ENCODE measurements at regions not wholly inside any gene's neighbourhood (a gene's known extent, or its start where the extent isn't known, plus 50 kb on each side); places are given as distances from the start of the nearest gene placed in this dataset.

GRCh38 chr20:51091406-51092195 is 68.7 kb upstream of the KCNG1 start:
- DNase-seq, result no peak

DNA sequence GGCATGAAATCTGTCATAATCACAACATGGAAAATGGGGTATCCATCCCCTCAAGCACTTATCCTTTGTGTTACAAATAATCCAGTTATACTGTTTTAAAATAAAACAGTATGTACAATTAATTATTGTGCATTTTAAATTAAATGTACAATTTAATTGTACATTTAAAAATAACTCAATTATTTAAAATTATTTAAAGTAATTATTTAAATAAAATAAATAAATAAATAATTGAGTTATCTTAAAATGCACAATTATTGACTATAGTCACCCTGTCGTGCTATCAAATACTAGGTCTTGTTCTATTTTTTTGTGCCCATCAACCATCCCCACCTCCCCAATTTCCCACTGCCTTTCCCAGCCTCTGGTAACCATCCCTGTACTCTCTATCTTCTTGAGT is 66.9 kb upstream of the KCNG1 start:
- DNase-seq, result no peak

DNA sequence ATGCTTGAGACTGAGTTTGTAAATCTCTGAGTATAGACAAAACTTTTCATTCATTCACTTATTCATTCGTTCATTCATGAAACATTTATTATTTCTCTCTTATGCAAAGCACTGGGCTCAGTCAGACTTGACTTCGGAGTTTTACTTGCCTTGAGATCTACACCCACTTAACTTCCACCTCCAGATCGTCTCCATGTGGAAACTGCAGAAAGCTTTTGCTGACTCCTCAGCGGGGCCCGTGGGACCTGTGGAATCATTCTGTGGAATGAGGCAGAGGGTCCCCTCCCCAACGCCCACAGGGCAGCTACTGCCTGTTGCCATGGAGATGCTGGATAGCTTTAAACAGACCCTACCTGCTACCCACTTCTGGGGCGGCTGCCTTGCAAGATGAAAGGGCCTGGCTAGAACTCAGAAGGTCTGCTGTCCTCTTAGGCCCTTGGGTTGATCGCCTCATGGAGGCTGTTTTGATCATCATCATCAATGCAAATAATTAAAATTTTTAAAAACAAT is 66.4 kb upstream of the KCNG1 start:
- DNase-seq, result no peak

GRCh38 chr20:51087266-51087665 is 64.4 kb upstream of the KCNG1 start:
- DNase-seq, result no peak

GRCh38 chr20:51085769-51086168 is 62.9 kb upstream of the KCNG1 start:
- DNase-seq, result no peak

GRCh38 chr20:51084593-51085377 is 61.9 kb upstream of the KCNG1 start:
- DNase-seq, result no peak

DNA sequence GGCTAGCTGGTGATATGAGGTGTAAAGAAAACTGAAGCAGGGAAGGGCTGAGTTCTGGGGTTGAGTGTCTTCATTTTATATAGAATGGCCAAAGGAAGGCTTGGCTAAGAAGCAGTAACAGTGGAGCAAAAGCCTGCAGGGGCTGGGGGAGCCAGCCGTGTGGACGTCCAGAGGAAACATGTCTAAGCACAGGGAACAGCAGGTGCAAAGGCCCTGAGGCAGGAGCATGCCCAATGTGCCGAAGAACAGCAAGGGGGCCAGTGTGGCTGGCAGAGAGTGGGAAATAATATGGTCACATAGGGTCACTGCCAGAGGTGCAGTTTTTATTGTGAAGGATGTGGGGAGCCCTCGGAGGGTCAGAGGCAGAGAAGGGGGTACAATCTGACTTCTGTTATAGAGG is 60.5 kb upstream of the KCNG1 start:
- no peak for DNase-seq

DNA sequence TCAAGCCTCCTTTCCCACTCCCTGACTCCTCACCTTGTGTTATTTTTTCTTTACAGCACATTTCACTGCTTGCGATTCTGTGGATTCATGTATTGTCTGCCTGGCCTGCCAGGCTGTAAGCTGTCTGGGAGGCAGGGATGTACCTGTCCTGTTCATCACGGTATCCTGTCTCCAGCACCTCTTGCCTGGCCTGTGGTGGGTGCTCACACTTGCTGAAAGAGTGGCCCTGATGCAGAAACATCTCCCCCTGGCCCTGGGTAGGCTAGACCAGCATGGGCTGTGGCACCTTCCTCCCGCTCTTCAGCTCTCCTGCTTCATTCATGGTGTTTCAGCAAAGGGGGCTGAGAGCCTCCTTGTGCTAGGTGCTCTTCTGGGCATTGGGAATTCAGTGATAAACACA is 60.1 kb upstream of the KCNG1 start:
- DNase-seq, result no peak

DNA sequence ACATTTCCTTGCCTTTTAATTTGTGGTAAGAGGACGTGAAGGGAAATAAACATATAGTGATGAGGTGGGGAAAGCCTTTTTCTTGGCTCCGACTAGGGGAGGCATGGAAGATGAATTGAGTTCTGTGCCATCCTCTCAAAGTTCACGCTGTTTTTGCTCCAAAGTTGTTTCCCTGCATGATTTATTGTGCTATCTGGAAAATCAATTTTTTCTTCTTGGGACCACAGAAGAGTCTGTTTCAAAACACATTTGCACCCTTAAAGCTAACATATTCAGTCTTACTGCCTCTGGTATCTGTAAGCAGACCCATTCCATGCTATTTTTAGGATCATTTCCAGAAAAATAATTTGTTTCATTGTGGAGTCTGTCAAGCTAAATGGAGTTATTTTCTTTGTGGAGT is 57.6 kb upstream of the KCNG1 start:
- no peak for DNase-seq

GRCh38 chr20:51079488-51079887 is 56.6 kb upstream of the KCNG1 start:
- no peak for DNase-seq

- no peak for DNase-seq
Measured at GRCh38 chr20:51077686-51078060, 54.8 kb upstream of the KCNG1 start.

DNA sequence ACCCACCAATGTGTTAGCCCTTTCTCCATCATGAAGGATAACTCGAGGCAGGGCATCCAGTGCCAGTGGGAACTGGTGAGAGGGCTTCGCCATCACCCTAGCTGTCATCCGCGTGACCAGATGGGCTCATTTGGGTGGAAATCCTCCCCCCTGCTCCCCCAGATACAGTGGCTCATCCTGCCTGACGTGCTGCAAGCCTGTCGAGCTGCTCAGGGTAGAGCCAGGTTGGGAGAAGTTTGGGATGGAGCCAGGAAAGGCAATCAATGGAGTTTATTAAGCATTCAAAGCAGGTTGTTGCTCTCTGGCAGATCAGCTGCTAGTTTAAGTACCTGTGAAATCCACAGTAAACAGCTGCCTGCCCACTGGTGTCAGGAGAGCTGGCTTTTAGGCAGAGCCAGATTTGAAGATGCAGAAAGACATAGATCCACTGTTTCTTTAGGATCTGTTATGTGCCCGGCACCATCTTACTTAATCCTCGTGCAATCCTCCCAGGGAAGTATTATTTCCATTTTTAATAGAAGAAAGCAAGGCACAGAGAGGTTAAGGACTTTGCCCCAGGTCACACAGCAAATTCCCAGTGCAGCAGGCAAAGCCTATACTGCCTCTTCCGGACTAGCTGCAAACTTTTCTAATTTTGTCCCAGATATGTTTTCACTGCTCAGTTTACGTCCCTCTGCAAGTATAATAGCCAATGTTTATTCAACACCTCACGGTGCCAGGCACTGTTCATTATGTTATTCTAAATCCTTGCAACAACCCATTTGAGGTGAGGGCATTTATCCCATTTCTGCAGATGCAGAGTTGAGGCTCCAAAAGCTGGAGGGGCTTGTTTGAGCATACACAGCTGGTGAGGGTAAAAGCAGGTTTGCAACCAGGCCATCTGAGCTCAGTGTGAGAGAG is 54.1 kb upstream of the KCNG1 start:
- no peak for DNase-seq

DNA sequence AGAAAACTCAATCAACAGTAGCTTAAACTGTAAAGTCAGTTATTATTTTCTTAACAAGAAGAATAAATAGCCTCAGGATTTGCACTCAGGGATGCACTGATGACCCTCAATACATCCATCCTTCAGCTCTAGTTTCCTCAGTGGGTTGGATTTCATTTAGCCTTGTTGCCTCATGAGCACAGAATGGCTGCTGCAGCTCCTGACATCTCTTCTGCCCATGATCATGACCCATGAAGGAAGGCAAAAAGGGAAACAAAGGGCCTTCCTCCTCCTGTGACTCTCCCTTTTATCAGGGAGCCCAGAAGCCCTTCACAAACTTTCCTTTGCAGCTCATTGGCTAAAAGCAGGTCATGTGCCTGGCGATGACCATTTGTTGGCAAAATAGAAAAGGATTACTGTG is 51.2 kb upstream of the KCNG1 start:
- no peak for DNase-seq

All from HCEC 1CT (cell line).